HFFc6 (cell line): ENCODE measurements at regions not wholly inside any gene's neighbourhood (a gene's known extent, or its start where the extent isn't known, plus 50 kb on each side); places are given as distances from the start of the nearest gene placed in this dataset.
"Not testable (repeated sequence)": the region's sequence is repeated elsewhere in the genome, so short reads cannot be mapped to it uniquely, and the experiment has no call there.

Source experiments
- DNase-seq: peaks from one replicate; pipeline ENCODE4 v3.0.0-alpha.2; 2018
- H3K27ac Mint-ChIP-seq: 2 replicates; pipeline ENCODE4 v1.8.0; 2020; ENCODE audit warnings: mild to moderate bottlenecking, mixed read lengths
- H3K27me3 Mint-ChIP-seq: 2 replicates; pipeline ENCODE4 v1.8.0; 2021; ENCODE audit warnings: mild to moderate bottlenecking, moderate library complexity, mixed read lengths; ENCODE audit not compliant: insufficient read depth
- H3K36me3 Mint-ChIP-seq: 2 replicates; pipeline ENCODE4 v1.8.0; 2021; ENCODE audit warnings: low read depth, mixed read lengths
- H3K4me1 Mint-ChIP-seq: 2 replicates; pipeline ENCODE4 v1.8.0; 2020; ENCODE audit warnings: low read depth, mixed read lengths
- H3K4me3 Mint-ChIP-seq: 2 replicates; pipeline ENCODE4 v1.8.0; 2020; ENCODE audit warnings: mild to moderate bottlenecking, moderate library complexity, mixed read lengths
- H3K9me3 Mint-ChIP-seq: 2 replicates; pipeline ENCODE4 v1.8.0; 2020; ENCODE audit warnings: mild to moderate bottlenecking, mixed read lengths
- CTCF ChIP-seq: fragments of 200-600 bp; sonication (generic); IDR thresholded peaks from 2 replicates; pipeline ENCODE4 v1.5.0; 2021; ENCODE audit warnings: antibody characterized with exemption, mild to moderate bottlenecking

GRCh38 chr17:22203208-22203715 is 510.9 kb downstream of the KCNJ18 start:
- Mint-ChIP-seq H3K36me3 (no peaks in the 10 kb centered on the region), H3K4me1 (no peaks in the 10 kb centered on the region)

DNA sequence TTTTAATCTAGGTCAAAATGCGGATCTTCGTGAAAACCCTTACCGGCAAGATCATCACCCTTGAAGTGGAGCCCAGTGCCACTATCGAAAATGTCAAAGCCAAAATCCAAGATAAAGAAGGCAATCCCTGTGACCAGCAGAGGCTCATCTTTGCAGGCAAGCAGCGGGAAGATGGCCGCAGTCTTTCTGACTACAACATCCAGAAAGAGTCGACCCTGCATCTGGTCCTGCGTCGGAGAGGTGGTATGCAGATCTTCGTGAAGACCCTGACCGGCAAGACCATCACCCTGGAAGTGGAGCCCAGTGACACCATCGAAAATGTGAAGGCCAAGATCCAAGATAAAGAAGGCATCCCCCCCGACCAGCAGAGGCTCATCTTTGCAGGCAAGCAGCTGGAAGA is 511.8 kb downstream of the KCNJ18 start:
- H3K36me3 Mint-ChIP-seq, H3K4me1 Mint-ChIP-seq, H3K27ac Mint-ChIP-seq, H3K4me3 Mint-ChIP-seq, DNase-seq, H3K27me3 Mint-ChIP-seq: not testable (repeated sequence)
- H3K9me3 Mint-ChIP-seq = peaks cover 51% of the 10 kb centered on the region

More at GRCh38 chr17:22203208-22203715, 510.9 kb downstream of the KCNJ18 start:
- no peak for TF ChIP-seq CTCF
- H3K4me3 Mint-ChIP-seq = no peak overlapping the region
- no peak overlapping the region for H3K27ac Mint-ChIP-seq
- peaks cover 55% of the 10 kb centered on the region for H3K9me3 Mint-ChIP-seq
- no peak for DNase-seq
- no peaks in the 10 kb centered on the region for H3K27me3 Mint-ChIP-seq

GRCh38 chr17:22210212-22210611 is 517.9 kb downstream of the KCNJ18 start:
- not testable (repeated sequence) for H3K27me3 Mint-ChIP-seq, DNase-seq, H3K4me3 Mint-ChIP-seq, H3K36me3 Mint-ChIP-seq, H3K27ac Mint-ChIP-seq, H3K4me1 Mint-ChIP-seq
- H3K9me3 Mint-ChIP-seq = peaks cover 50% of the 10 kb centered on the region

- H3K27me3 Mint-ChIP-seq, H3K36me3 Mint-ChIP-seq, H3K27ac Mint-ChIP-seq, DNase-seq, H3K4me1 Mint-ChIP-seq, H3K4me3 Mint-ChIP-seq: not testable (repeated sequence)
- H3K9me3 Mint-ChIP-seq = peaks cover 35% of the 10 kb centered on the region
Observed at GRCh38 chr17:22213169-22213568, 520.8 kb downstream of the KCNJ18 start.

DNA sequence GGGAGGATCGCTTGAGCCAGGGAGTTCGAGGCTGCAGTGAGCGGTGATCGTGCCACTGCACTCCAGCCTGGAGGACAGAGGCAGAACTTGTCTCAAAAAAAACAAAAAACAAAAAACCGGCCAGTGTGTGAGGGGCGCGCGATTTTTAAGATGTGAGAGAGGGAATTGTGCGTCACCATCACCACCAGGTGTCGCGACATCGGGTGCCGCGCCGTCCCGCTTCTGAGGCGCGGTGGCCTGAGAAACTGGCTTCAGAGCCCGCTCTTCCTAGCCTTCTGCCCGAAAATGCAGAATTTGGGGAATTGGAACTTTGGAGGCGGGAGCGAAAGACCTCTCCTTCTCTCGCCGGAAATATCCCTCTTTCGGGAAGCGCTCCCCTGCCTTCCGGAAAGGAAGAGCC is 524.8 kb downstream of the KCNJ18 start:
- TF ChIP-seq CTCF = no peak
- no peak for DNase-seq
- Mint-ChIP-seq H3K27ac (no peak overlapping the region), H3K36me3 (peaks cover 5% of the 10 kb centered on the region; the same call in 1 of the 2 replicates), H3K4me1 (no peaks in the 10 kb centered on the region), H3K9me3 (peaks cover 29% of the 10 kb centered on the region), H3K27me3 (peaks cover 1% of the 10 kb centered on the region; the same call in 1 of the 2 replicates), H3K4me3 (no peak overlapping the region)

DNA sequence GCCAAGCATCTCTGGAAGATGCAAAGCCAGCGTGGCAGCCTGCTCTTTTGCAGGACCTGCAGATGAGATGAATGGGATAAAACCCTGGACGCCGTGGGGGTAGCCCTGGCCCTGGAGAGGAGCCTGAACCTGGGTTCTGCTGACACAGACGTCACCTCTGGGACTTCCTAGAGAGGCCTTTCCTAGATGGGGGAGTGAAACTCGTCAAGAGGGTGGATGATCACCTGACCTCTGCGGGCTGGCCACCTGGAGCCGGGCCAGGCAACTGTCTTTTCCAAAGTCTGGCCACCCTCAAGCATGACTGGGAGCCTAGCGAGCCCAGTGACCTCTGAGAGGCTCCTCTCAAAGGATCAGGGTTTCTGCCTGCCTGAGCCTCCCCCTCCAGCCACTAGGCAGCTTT is 529.0 kb downstream of the KCNJ18 start:
- Mint-ChIP-seq H3K9me3 (peaks cover 15% of the 10 kb centered on the region), H3K27ac (no peak overlapping the region), H3K36me3 (peaks cover 5% of the 10 kb centered on the region; the same call in 1 of the 2 replicates), H3K4me3 (no peak overlapping the region), H3K27me3 (no peaks in the 10 kb centered on the region), H3K4me1 (no peaks in the 10 kb centered on the region)
- no peak for DNase-seq
- no peak for TF ChIP-seq CTCF

DNA sequence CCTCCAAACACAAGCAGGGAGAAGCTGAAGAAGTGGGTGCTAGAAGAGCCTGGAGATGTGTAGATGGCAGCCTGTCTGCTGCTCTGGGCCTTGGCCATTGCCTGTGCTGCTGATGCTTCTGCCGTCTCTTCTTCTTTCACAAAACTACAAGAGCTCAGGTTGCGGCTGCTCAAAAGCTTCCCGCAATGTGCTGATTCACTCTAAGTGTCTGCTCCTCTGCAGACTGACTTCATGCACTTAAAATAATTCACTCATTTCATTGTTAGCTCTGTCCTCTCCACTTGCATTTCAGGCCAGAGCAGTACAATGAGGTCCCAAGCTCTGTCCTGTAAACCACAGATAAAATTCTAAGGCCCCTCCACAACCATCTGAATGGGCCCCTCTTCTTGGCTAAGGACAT is 534.2 kb downstream of the KCNJ18 start:
- not testable (repeated sequence) for H3K4me3 Mint-ChIP-seq, H3K27me3 Mint-ChIP-seq, H3K27ac Mint-ChIP-seq, H3K4me1 Mint-ChIP-seq, DNase-seq, H3K36me3 Mint-ChIP-seq
- H3K9me3 Mint-ChIP-seq = peaks cover 33% of the 10 kb centered on the region

DNA sequence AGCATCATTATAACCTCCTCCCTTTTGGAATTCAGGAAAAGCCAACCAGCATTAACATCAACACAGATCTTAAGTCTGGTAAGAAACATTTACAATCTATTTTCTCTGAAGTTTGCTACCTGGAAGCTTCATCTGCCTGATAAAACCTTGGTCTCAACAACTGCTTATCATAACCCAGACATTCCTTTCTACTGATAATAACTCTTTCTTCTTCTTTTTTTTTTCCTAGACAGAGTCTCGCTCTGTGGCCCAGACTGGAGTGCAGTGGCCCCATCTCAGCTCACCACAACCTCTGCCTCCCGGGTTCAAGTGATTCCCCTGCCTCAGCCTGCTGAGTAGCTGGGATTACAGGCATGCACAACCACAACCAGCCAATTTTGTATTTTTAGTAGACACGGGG is 534.6 kb downstream of the KCNJ18 start:
- H3K4me3 Mint-ChIP-seq, H3K27ac Mint-ChIP-seq, H3K4me1 Mint-ChIP-seq, DNase-seq, H3K36me3 Mint-ChIP-seq, H3K27me3 Mint-ChIP-seq: not testable (repeated sequence)
- H3K9me3 Mint-ChIP-seq = peaks cover 35% of the 10 kb centered on the region

DNA sequence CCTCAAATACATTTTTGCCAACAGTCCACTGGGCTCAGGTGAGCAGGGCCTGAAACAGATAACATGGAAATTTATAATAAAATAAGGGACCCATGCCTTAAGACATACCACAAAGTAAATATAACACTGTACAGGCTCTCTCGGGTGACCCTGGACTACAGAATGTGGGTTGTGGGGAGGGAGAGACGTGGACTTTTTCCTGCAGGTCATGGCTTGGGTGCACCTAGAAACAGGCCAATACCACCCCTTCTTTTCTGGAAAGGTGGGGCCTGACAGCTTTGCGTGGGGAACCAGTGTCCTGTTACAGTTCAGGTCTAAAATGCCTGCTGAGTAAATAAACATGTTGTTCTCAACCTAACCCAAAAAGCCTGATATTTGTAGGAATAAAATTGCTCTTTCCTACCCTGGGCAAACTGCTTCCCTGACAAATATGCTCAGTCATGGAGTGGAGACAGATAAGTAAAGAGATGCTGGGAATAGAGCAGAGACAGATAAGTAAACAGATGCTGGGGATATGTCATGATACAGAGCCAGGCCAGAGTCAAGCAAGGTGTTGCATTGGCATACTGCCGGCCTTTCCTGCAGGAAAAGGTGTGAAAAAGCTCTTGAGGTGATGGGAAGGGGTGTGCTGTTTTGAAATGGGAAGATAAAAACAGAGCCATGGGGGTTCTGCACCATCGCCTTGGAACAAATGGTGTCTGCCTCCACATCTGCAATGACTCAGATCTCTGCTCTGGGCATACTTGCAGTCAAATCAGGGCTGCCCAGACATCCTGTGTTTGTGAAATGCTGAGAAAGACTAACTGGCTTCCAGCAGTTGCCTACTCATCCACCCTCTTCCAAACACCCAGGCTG is 535.6 kb downstream of the KCNJ18 start:
- not testable (repeated sequence) for H3K4me1 Mint-ChIP-seq, H3K27me3 Mint-ChIP-seq, H3K36me3 Mint-ChIP-seq, DNase-seq, H3K27ac Mint-ChIP-seq, H3K4me3 Mint-ChIP-seq
- H3K9me3 Mint-ChIP-seq = peaks cover 40% of the 10 kb centered on the region

GRCh38 chr17:22229821-22230220 is 537.5 kb downstream of the KCNJ18 start:
- DNase-seq, H3K4me3 Mint-ChIP-seq, H3K27me3 Mint-ChIP-seq, H3K36me3 Mint-ChIP-seq, H3K4me1 Mint-ChIP-seq, H3K27ac Mint-ChIP-seq: not testable (repeated sequence)
- peaks cover 40% of the 10 kb centered on the region for H3K9me3 Mint-ChIP-seq
